Kasumi-1 (cell line): ENCODE measurements at regions not wholly inside any gene's neighbourhood (a gene's known extent, or its start where the extent isn't known, plus 50 kb on each side); places are given as distances from the start of the nearest gene placed in this dataset.

ENCODE experiments used
- DNase-seq, 2 experiments: peaks; one replicate each; lab custom pipeline; 2025; lab: John Stamatoyannopoulos, UW

- no peak for DNase-seq
Observed at GRCh38 chr12:98402091-98402490, 113.3 kb upstream of the TMPO start.

- DNase-seq = no peak
Observed at GRCh38 chr12:98402671-98403070, 112.7 kb upstream of the TMPO start.

GRCh38 chr12:98403385-98403784 lies 112.0 kb upstream of the TMPO start:
- no peak for DNase-seq

- peak; percentile 74 to 80 for DNase-seq
Observed at GRCh38 chr12:98403936-98404335, 111.5 kb upstream of the TMPO start.

GRCh38 chr12:98405805-98406366 lies 109.5 kb upstream of the TMPO start:
- no peak for DNase-seq

- no peak for DNase-seq
Observed at GRCh38 chr12:98406378-98406777, 109.0 kb upstream of the TMPO start.

GRCh38 chr12:98408681-98409080 lies 106.7 kb upstream of the TMPO start:
- DNase-seq = no peak

- no peak for DNase-seq
Observed at GRCh38 chr12:98409548-98409947, 105.8 kb upstream of the TMPO start.

- DNase-seq = no peak
Observed at GRCh38 chr12:98410356-98410755, 105.0 kb upstream of the TMPO start.

- DNase-seq = peak; percentile 53 to 81
Observed at GRCh38 chr12:98416845-98417244, 98.5 kb upstream of the TMPO start.

GRCh38 chr12:98417266-98417665 lies 98.1 kb upstream of the TMPO start:
- DNase-seq = peak in 1 of 2 experiments; percentile 3

- peak; percentile 25 to 40 for DNase-seq
Observed at GRCh38 chr12:98418357-98419075, 96.9 kb upstream of the TMPO start.

GRCh38 chr12:98419081-98419794 lies 96.2 kb upstream of the TMPO start:
- DNase-seq = no peak

- no peak for DNase-seq
Observed at GRCh38 chr12:98419795-98420404, 95.5 kb upstream of the TMPO start.

- no peak for DNase-seq
Observed at GRCh38 chr12:98420461-98420860, 94.9 kb upstream of the TMPO start.

- no peak for DNase-seq
Observed at GRCh38 chr12:98421316-98421715, 94.1 kb upstream of the TMPO start.

- DNase-seq = no peak
Observed at GRCh38 chr12:98422359-98422758, 93.0 kb upstream of the TMPO start.

- DNase-seq = no peak
Observed at GRCh38 chr12:98422812-98423211, 92.6 kb upstream of the TMPO start.

GRCh38 chr12:98423963-98424362 lies 91.4 kb upstream of the TMPO start:
- no peak for DNase-seq

GRCh38 chr12:98424726-98425401 lies 90.5 kb upstream of the TMPO start:
- peak; percentile 81 to 83 for DNase-seq

- DNase-seq = no peak
Observed at GRCh38 chr12:98425859-98426258, 89.5 kb upstream of the TMPO start.

- no peak for DNase-seq
Observed at GRCh38 chr12:98431089-98431488, 84.3 kb upstream of the TMPO start.
